ENCODE measurements at regions not wholly inside any gene's neighbourhood (a gene's known extent, or its start where the extent isn't known, plus 50 kb on each side); places are given as distances from the start of the nearest gene placed in this dataset.

- Histone ChIP-seq H3K9ac (ENCODE audit: low read length) (no peak overlapping the region), H3K36me3 (ENCODE audit: control insufficient read depth in 1 of 2, insufficient read depth in 2 of 2, low read length in 2 of 2) (no peaks in the 10 kb centered on the region), H3K4me1 (ENCODE audit: control insufficient read depth in 1 of 2, insufficient read depth in 2 of 2, low read length in 2 of 2) (no peaks in the 10 kb centered on the region), H3K27ac (ENCODE audit: low read depth, low read length) (no peak overlapping the region), H4K20me1 (ENCODE audit: insufficient read depth) (no peaks in the 10 kb centered on the region), H3K27me3 (ENCODE audit: insufficient read depth, low read length) (no peaks in the 10 kb centered on the region), H3K4me3 (replicated peaks in 1 of 2; ENCODE audit: low read depth in 1 of 2, low read length in 2 of 2) (no peak overlapping the region), H3K79me2 (ENCODE audit: insufficient read depth, low read length) (no peaks in the 10 kb centered on the region), H2AFZ (ENCODE audit: low read depth, low read length, poor library complexity, severe bottlenecking) (no peak overlapping the region), H3K9me2 (ENCODE audit: insufficient read depth) (no peaks in the 10 kb centered on the region), H3K4me2 (ENCODE audit: low read length) (no peak overlapping the region), H3K9me3 (ENCODE audit: control insufficient read depth in 1 of 2, insufficient read depth in 1 of 2, low read depth in 1 of 2, low read length in 2 of 2) (no peaks in the 10 kb centered on the region)
- no TSS peak for BruUV-seq (replicated peaks)
- TF ChIP-seq TCF7L2 (IDR thresholded peaks at IDR 0.05; ENCODE audit: borderline replicate concordance, extremely low read depth, insufficient read depth, insufficient read length) (no peak), CBX3 (IDR thresholded peaks at IDR 0.05; ENCODE audit: low read depth) (no peak), FOSL1 (IDR thresholded peaks at IDR 0.05; ENCODE audit: low read depth) (no peak), RAD21 (IDR thresholded peaks at IDR 0.05; ENCODE audit: low read depth) (no peak), CEBPB (IDR thresholded peaks at IDR 0.05; ENCODE audit: low read depth) (no peak), ELF1 (IDR thresholded peaks at IDR 0.05; ENCODE audit: borderline replicate concordance, low read depth) (no peak), ATF3 (IDR thresholded peaks at IDR 0.05) (no peak), JUND (IDR thresholded peaks at IDR 0.05) (no peak), POLR2A (IDR thresholded peaks at IDR 0.05; ENCODE audit: borderline replicate concordance, extremely low read depth, insufficient read depth, insufficient read length) (no peak), CTCF (IDR thresholded peaks at IDR 0.05 in 2 of 3, conservative IDR thresholded peaks at IDR 0.05 in 1 of 3; ENCODE audit: borderline replicate concordance in 1 of 3, insufficient read depth in 1 of 3, low read depth in 2 of 3, low read length in 2 of 3) (no peak), ZFX (IDR thresholded peaks at IDR 0.05) (no peak), SIN3A (IDR thresholded peaks at IDR 0.05; ENCODE audit: low read depth) (no peak), POLR2AphosphoS5 (IDR thresholded peaks at IDR 0.05; ENCODE audit: low read depth, low read length) (no peak), ZBTB33 (IDR thresholded peaks at IDR 0.05; ENCODE audit: extremely low read depth, insufficient replicate concordance, low read length) (no peak), SP1 (IDR thresholded peaks at IDR 0.05; ENCODE audit: low read depth) (no peak), EGR1 (IDR thresholded peaks at IDR 0.05; ENCODE audit: low read depth) (no peak), MAX (IDR thresholded peaks at IDR 0.05) (no peak), ZNF274 (IDR thresholded peaks at IDR 0.05; ENCODE audit: low read depth, low read length) (no peak)
- RAD21 ChIA-PET (ENCODE audit: low non-redundant PET in 1 of 2, low total read pairs in 2 of 2, uncharacterized antibody in 2 of 2, unreplicated experiment in 2 of 2) = no interaction called here
- DNase-seq (ENCODE audit: low read depth, low spot score) (no peak), ATAC-seq (no peak)
- intact Hi-C loops (cut with micrococcal nuclease) = no loop called here
- CTCF ChIA-PET = no interaction called here
- POLR2A ChIA-PET = no interaction called here
These were observed 93.9 kb upstream of the NPSR1 start for GRCh38 chr7:34564091-34564490.
